ENCODE measurements at regions not wholly inside any gene's neighbourhood (a gene's known extent, or its start where the extent isn't known, plus 50 kb on each side); places are given as distances from the start of the nearest gene placed in this dataset.
"Not testable (repeated sequence)": the region's sequence is repeated elsewhere in the genome, so short reads cannot be mapped to it uniquely, and the experiment has no call there.

DNA sequence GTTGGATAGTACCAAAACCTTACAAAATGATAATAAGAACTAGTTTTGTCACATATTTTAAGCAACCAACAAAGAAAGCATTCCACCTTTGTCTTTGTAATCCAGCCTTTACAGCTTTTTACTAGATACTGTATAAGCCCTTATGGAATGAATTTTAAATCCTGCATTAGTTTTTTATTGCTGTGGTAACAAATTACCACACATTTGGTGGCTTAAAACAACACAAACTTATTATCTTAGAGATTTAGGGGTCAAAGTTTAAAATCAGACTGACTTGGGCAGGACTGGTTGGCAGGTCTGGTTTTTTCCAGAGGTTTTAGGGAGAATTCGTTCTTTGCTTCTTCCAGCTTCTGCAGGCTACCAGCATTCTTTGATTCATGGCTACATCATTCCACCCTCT lies 108.5 kb upstream of the NLGN1 start:
- TF ChIP-seq, protein P1, sequence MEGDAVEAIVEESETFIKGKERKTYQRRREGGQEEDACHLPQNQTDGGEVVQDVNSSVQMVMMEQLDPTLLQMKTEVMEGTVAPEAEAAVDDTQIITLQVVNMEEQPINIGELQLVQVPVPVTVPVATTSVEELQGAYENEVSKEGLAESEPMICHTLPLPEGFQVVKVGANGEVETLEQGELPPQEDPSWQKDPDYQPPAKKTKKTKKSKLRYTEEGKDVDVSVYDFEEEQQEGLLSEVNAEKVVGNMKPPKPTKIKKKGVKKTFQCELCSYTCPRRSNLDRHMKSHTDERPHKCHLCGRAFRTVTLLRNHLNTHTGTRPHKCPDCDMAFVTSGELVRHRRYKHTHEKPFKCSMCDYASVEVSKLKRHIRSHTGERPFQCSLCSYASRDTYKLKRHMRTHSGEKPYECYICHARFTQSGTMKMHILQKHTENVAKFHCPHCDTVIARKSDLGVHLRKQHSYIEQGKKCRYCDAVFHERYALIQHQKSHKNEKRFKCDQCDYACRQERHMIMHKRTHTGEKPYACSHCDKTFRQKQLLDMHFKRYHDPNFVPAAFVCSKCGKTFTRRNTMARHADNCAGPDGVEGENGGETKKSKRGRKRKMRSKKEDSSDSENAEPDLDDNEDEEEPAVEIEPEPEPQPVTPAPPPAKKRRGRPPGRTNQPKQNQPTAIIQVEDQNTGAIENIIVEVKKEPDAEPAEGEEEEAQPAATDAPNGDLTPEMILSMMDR (IDR thresholded peaks at IDR 0.05; ENCODE audit: insufficient read depth, low read length, severe bottlenecking) = no peak
- no peaks in the 10 kb centered on the region for H3K36me3 ChIP-seq (ENCODE audit: control insufficient read depth, insufficient read depth, low read length)
- no peak overlapping the region for H3K4me3 ChIP-seq (ENCODE audit: low read depth, low read length)
- FAIRE-seq (no peak), DNase-seq (ENCODE audit: low read depth) (no peak)
- no peaks in the 10 kb centered on the region for H3K27me3 ChIP-seq (ENCODE audit: control insufficient read depth, insufficient read depth, low read length)

DNA sequence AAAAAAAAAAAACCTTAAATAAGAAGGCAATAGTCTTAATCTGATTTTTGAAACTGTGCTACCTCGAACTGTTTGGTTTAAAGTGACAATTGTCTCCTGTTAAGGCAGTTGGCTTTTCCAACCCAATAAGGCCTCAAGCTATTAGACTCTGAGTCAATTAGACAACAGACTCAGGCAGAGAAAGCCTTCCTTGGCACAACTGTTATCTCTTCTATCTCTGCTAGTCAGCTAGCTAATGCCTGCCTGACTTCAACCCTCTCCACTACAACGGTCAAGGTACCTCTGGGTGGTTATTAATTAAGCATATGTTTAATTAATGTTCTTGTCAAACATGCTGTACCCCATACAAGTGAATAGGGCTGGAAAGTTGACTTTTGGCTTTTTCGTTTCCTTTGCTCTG lies 110.2 kb upstream of the NLGN1 start:
- H3K36me3 ChIP-seq (ENCODE audit: control insufficient read depth, insufficient read depth, low read length) = no peaks in the 10 kb centered on the region
- H3K27me3 ChIP-seq (ENCODE audit: control insufficient read depth, insufficient read depth, low read length) = no peaks in the 10 kb centered on the region
- DNase-seq (ENCODE audit: low read depth) (no peak), FAIRE-seq (no peak)
- TF ChIP-seq, protein P1 (IDR thresholded peaks at IDR 0.05; ENCODE audit: insufficient read depth, low read length, severe bottlenecking) = no peak
- no peak overlapping the region for H3K4me3 ChIP-seq (ENCODE audit: low read depth, low read length)

DNA sequence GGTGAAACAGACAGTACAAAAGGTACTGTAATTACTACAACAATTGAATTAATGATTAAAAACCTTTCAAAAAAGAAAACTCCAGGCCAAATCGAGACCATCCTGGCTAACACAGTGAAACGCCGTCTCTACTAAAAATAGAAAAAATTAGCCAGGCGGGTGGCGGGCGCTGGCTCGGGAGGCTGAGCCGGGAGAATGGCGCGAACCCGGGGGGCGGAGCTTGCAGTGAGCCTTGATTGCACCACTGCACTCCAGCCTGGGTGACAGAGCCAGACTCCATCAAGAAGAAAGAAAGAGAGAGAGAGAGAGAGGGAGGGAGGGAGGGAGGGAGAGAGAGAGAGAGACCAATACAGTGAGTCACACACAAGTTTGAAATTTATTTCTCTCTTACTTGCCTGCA lies 111.0 kb upstream of the NLGN1 start:
- H3K36me3 ChIP-seq (ENCODE audit: control insufficient read depth, insufficient read depth, low read length); FAIRE-seq; H3K4me3 ChIP-seq (ENCODE audit: low read depth, low read length); H3K27me3 ChIP-seq (ENCODE audit: control insufficient read depth, insufficient read depth, low read length); DNase-seq (ENCODE audit: low read depth): not testable (repeated sequence)

DNA sequence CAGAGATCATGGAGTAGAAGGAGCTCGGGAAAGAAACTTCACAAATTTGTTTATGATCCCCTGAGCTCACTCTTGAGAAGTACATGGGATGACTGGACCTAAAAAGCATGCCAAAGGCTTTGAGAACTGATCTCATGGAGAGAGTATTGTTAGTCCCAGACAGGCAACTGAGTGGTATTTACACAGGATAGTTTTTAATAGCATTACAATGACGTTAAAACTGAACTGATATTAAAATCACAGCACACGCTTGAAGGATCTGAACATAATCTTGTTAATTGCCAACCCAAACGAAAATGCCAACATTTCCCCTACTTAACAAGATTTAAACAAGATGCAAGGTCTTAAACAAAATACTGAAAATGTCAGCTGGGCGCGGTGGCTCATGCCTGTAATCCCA lies 113.2 kb upstream of the NLGN1 start:
- Histone ChIP-seq H3K4me3 (ENCODE audit: low read depth, low read length) (no peak overlapping the region), H3K36me3 (ENCODE audit: control insufficient read depth, insufficient read depth, low read length) (no peaks in the 10 kb centered on the region), H3K27me3 (ENCODE audit: control insufficient read depth, insufficient read depth, low read length) (no peaks in the 10 kb centered on the region)
- TF ChIP-seq, protein P1 (IDR thresholded peaks at IDR 0.05; ENCODE audit: insufficient read depth, low read length, severe bottlenecking) = no peak
- no peak for FAIRE-seq
- DNase-seq (ENCODE audit: low read depth) = no peak

DNA sequence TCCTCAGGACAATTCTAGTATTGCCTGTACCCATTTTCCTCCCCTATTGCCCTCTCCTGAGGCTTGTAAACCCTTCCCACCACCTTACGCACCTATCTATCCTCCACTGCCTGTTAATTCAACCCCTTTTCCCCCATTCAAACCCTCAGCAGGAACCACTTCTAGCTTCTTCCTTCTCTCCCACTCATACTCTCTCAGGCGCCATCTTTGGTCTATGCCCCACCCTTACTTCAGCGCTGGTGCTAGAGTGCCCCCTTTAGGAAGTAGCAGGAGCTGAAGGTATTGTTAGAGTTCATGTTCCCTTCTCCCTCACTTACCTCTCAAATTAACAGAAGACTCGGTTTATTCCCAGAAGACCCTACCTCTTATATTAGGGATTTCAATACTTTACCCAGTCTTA lies 121.8 kb upstream of the NLGN1 start:
- FAIRE-seq (no peak), DNase-seq (ENCODE audit: low read depth) (no peak)

DNA sequence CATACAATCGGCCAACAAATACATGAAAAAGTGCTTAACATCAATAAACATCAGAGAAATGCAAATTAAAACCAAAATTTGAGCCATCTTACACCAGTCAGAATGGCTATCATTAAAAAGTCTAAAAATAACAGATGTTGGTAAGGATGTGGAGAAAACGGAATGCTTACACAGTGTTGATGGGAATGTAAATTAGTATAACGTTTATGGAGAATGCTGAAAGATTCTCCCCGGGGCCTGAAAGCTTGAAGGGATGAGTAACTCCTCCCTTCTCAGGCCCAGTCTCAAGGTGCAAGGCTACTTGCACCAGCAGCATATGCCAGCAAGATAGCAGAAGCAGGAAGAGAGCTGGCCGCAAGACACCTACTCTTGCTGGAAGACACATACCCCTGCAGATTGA lies 123.7 kb upstream of the NLGN1 start:
- H3K27me3 ChIP-seq (ENCODE audit: control insufficient read depth, insufficient read depth, low read length) = no peaks in the 10 kb centered on the region
- TF ChIP-seq, protein P1 (IDR thresholded peaks at IDR 0.05; ENCODE audit: insufficient read depth, low read length, severe bottlenecking) = no peak
- no peak for DNase-seq (ENCODE audit: low read depth)
- no peaks in the 10 kb centered on the region for H3K36me3 ChIP-seq (ENCODE audit: control insufficient read depth, insufficient read depth, low read length)
- FAIRE-seq = no peak
- H3K4me3 ChIP-seq (ENCODE audit: low read depth, low read length) = no peak overlapping the region

More for the DNA sequence above, 121.8 kb upstream of the NLGN1 start:
- TF ChIP-seq, protein P1 (IDR thresholded peaks at IDR 0.05; ENCODE audit: insufficient read depth, low read length, severe bottlenecking) = no peak
- H3K36me3 ChIP-seq (ENCODE audit: control insufficient read depth, insufficient read depth, low read length) = no peaks in the 10 kb centered on the region
- H3K27me3 ChIP-seq (ENCODE audit: control insufficient read depth, insufficient read depth, low read length) = no peaks in the 10 kb centered on the region
- no peak overlapping the region for H3K4me3 ChIP-seq (ENCODE audit: low read depth, low read length)
